BLaER1 treated with 17β-estradiol and CSF1 and Interleukin-3, amounts not matched to agents 10 nM and 100 nM (cell line): ENCODE measurements at regions not wholly inside any gene's neighbourhood (a gene's known extent, or its start where the extent isn't known, plus 50 kb on each side); places are given as distances from the start of the nearest gene placed in this dataset.
"Not testable (repeated sequence)": the region's sequence is repeated elsewhere in the genome, so short reads cannot be mapped to it uniquely, and the experiment has no call there.

Experiments used
- H3K27ac ChIP-seq, 11 experiments: shearing (Covaris generic); formaldehyde crosslinking; 2 replicates each; pipeline ENCODE4 v1.8.1; 2022
- H3K27me3 ChIP-seq, 11 experiments: shearing (Covaris generic); formaldehyde crosslinking; 2 replicates each; pipeline ENCODE4 v1.8.1; 2022
- H3K36me3 ChIP-seq, 11 experiments: shearing (Covaris generic); formaldehyde crosslinking; 2 replicates each; pipeline ENCODE4 v1.8.1; 2022
- H3K4me1 ChIP-seq, 10 experiments: shearing (Covaris generic); formaldehyde crosslinking; 2 replicates each; pipeline ENCODE4 v1.8.1; 2022
- H3K4me2 ChIP-seq, 11 experiments: shearing (Covaris generic); formaldehyde crosslinking; 2 replicates each; pipeline ENCODE4 v1.8.1; 2022
- H3K4me3 ChIP-seq, 10 experiments: shearing (Covaris generic); formaldehyde crosslinking; 2 replicates each; pipeline ENCODE4 v1.8.1; 2022
- H3K9ac ChIP-seq, 11 experiments: shearing (Covaris generic); formaldehyde crosslinking; 2 replicates each; pipeline ENCODE4 v1.8.1; 2022
- H3K9me3 ChIP-seq, 11 experiments: shearing (Covaris generic); formaldehyde crosslinking; replicated peaks in 1 of 11; 2 replicates each; pipeline ENCODE4 v1.8.1; 2022
- H4K20me1 ChIP-seq, 11 experiments: shearing (Covaris generic); formaldehyde crosslinking; 2 replicates each; pipeline ENCODE4 v1.8.1; 2022
- Cebpa-rat ChIP-seq, 11 experiments: shearing (Covaris generic); IDR thresholded peaks; 2 replicates each; pipeline ENCODE4 v1.8.1; 2022

GRCh38 chr3:150232992-150233451 lies 175.1 kb upstream of the TSC22D2 start:
- no peak overlapping the region for H3K4me3 ChIP-seq
- no peaks in the 10 kb centered on the region for H3K4me1 ChIP-seq
- H3K9ac ChIP-seq: no peak overlapping the region
- no peaks in the 10 kb centered on the region for H3K36me3 ChIP-seq
- H3K9me3 ChIP-seq: no peaks in the 10 kb centered on the region
- H3K4me2 ChIP-seq: no peak overlapping the region
- TF ChIP-seq Cebpa-rat (IDR thresholded peaks at IDR 0.05): no peak
- no peak overlapping the region for H3K27ac ChIP-seq
- no peaks in the 10 kb centered on the region for H4K20me1 ChIP-seq
- H3K27me3 ChIP-seq: no peaks in the 10 kb centered on the region

- Histone ChIP-seq H3K4me3 (no peak overlapping the region), H3K27ac (no peak overlapping the region), H3K36me3 (no peaks in the 10 kb centered on the region), H4K20me1 (no peaks in the 10 kb centered on the region), H3K27me3 (no peaks in the 10 kb centered on the region), H3K9ac (no peak overlapping the region), H3K9me3 (no peaks in the 10 kb centered on the region), H3K4me1 (no peaks in the 10 kb centered on the region), H3K4me2 (no peak overlapping the region)
- no peak for TF ChIP-seq Cebpa-rat (IDR thresholded peaks at IDR 0.05)
These were observed 178.1 kb upstream of the TSC22D2 start for GRCh38 chr3:150230037-150230436.

- H3K4me2 ChIP-seq, H3K4me1 ChIP-seq, H3K36me3 ChIP-seq, H4K20me1 ChIP-seq, H3K27ac ChIP-seq, H3K9me3 ChIP-seq, H3K4me3 ChIP-seq, H3K9ac ChIP-seq, H3K27me3 ChIP-seq: not testable (repeated sequence)
These were observed 179.5 kb upstream of the TSC22D2 start for GRCh38 chr3:150228626-150229025.

GRCh38 chr3:150227839-150228238 lies 180.3 kb upstream of the TSC22D2 start:
- Histone ChIP-seq H3K4me3 (no peak overlapping the region), H3K9me3 (no peaks in the 10 kb centered on the region), H4K20me1 (no peaks in the 10 kb centered on the region), H3K27me3 (no peaks in the 10 kb centered on the region), H3K27ac (no peak overlapping the region), H3K36me3 (no peaks in the 10 kb centered on the region), H3K4me1 (no peaks in the 10 kb centered on the region; a peak in 1 of 20 replicates), H3K4me2 (no peak overlapping the region), H3K9ac (no peak overlapping the region)
- TF ChIP-seq Cebpa-rat (IDR thresholded peaks at IDR 0.05): no peak

GRCh38 chr3:150225986-150226385 lies 182.1 kb upstream of the TSC22D2 start:
- Histone ChIP-seq H3K4me2 (no peak overlapping the region), H3K9me3 (no peaks in the 10 kb centered on the region), H3K36me3 (no peaks in the 10 kb centered on the region), H3K4me3 (no peak overlapping the region), H3K27me3 (peaks cover 0 to 4% (median 0%) of the 10 kb centered on the region in 11 experiments; a peak in 1 of 22 replicates), H4K20me1 (no peaks in the 10 kb centered on the region), H3K27ac (no peak overlapping the region), H3K9ac (no peak overlapping the region), H3K4me1 (no peaks in the 10 kb centered on the region; a peak in 1 of 20 replicates)
- no peak for TF ChIP-seq Cebpa-rat (IDR thresholded peaks at IDR 0.05)

- H3K36me3 ChIP-seq: no peaks in the 10 kb centered on the region
- TF ChIP-seq Cebpa-rat (IDR thresholded peaks at IDR 0.05): no peak
- H3K4me3 ChIP-seq: no peak overlapping the region
- H3K9me3 ChIP-seq: no peaks in the 10 kb centered on the region
- no peaks in the 10 kb centered on the region for H4K20me1 ChIP-seq
- no peak overlapping the region for H3K9ac ChIP-seq
- H3K4me2 ChIP-seq: no peak overlapping the region
- peaks cover 0 to 4% (median 0%) of the 10 kb centered on the region in 11 experiments; a peak in 1 of 22 replicates for H3K27me3 ChIP-seq
- no peak overlapping the region for H3K27ac ChIP-seq
- H3K4me1 ChIP-seq: peaks cover 0 to 6% (median 0%) of the 10 kb centered on the region in 10 experiments; a peak in 3 of 20 replicates
These were observed 184.5 kb upstream of the TSC22D2 start for GRCh38 chr3:150223558-150223957.

- no peak for TF ChIP-seq Cebpa-rat (IDR thresholded peaks at IDR 0.05)
- Histone ChIP-seq H3K27ac (no peak overlapping the region), H3K9me3 (peaks cover 0 to 5% (median 2%) of the 10 kb centered on the region in 11 experiments; a peak in 11 of 22 replicates), H3K36me3 (no peaks in the 10 kb centered on the region), H3K4me1 (peaks cover 0 to 6% (median 0%) of the 10 kb centered on the region in 10 experiments; a peak in 3 of 20 replicates), H3K27me3 (peaks cover 0 to 4% (median 0%) of the 10 kb centered on the region in 11 experiments; a peak in 1 of 22 replicates), H3K9ac (no peak overlapping the region), H3K4me2 (no peak overlapping the region), H3K4me3 (no peak overlapping the region), H4K20me1 (no peaks in the 10 kb centered on the region)
These were observed 185.2 kb upstream of the TSC22D2 start for GRCh38 chr3:150222691-150223489.

GRCh38 chr3:150221904-150222523 lies 186.1 kb upstream of the TSC22D2 start:
- Histone ChIP-seq H3K4me3 (no peak overlapping the region), H3K4me1 (peaks cover 0 to 6% (median 0%) of the 10 kb centered on the region in 10 experiments; a peak in 3 of 20 replicates), H3K4me2 (no peak overlapping the region), H3K27ac (no peak overlapping the region), H3K9me3 (peaks cover 0 to 9% (median 4%) of the 10 kb centered on the region in 11 experiments; a peak in 11 of 22 replicates), H3K9ac (no peak overlapping the region), H3K27me3 (peaks cover 0 to 4% (median 0%) of the 10 kb centered on the region in 11 experiments; a peak in 1 of 22 replicates), H4K20me1 (no peaks in the 10 kb centered on the region), H3K36me3 (no peaks in the 10 kb centered on the region)
- no peak for TF ChIP-seq Cebpa-rat (IDR thresholded peaks at IDR 0.05)

GRCh38 chr3:150220799-150221198 lies 187.3 kb upstream of the TSC22D2 start:
- Histone ChIP-seq H3K4me3 (no peak overlapping the region), H3K4me1 (peaks cover 0 to 6% (median 0%) of the 10 kb centered on the region in 10 experiments; a peak in 3 of 20 replicates), H3K9ac (no peak overlapping the region), H3K27me3 (peaks cover 0 to 4% (median 0%) of the 10 kb centered on the region in 11 experiments; a peak in 1 of 22 replicates), H3K9me3 (peaks cover 0 to 9% (median 4%) of the 10 kb centered on the region in 11 experiments; a peak in 11 of 22 replicates), H3K36me3 (no peaks in the 10 kb centered on the region), H4K20me1 (no peaks in the 10 kb centered on the region), H3K27ac (no peak overlapping the region), H3K4me2 (peak overlapping the region in 10 of 11 experiments; percentile 22 to 85 (median 41); a peak in 12 of 22 replicates)
- TF ChIP-seq Cebpa-rat (IDR thresholded peaks at IDR 0.05): no peak
